Activated CD8-positive, alpha-beta T cell treated with anti-CD3 and anti-CD28 coated beads for 36 hours (primary cell): ENCODE measurements at regions not wholly inside any gene's neighbourhood (a gene's known extent, or its start where the extent isn't known, plus 50 kb on each side); places are given as distances from the start of the nearest gene placed in this dataset.

ENCODE experiments used
- ATAC-seq: fragments of 200-7000 bp; cut with Tn5 transposase; one replicate; pipeline ENCODE4 v1.10.0; 2021; ENCODE audit warnings: mild to moderate bottlenecking, moderate library complexity
- CTCF ChIA-PET: fragments of 350-600 bp; sonication (Branson Sonifier 250); formaldehyde crosslinking; loops from one replicate; lab custom pipeline; 2021; ENCODE audit warnings: antibody characterized with exemption; lab: Charles Lee
- POLR2A ChIA-PET: fragments of 350-600 bp; sonication (Branson Sonifier 250); formaldehyde crosslinking; loops from one replicate; lab custom pipeline; 2021; ENCODE audit warnings: antibody characterized with exemption; lab: Charles Lee
- DNase-seq: peaks from one replicate; pipeline ENCODE4 v3.0.0-alpha.2; 2020
- H3K27ac Mint-ChIP-seq: one replicate; pipeline ENCODE4 v1.8.0; 2021; ENCODE audit warnings: mild to moderate bottlenecking, mixed read lengths
- H3K27me3 Mint-ChIP-seq: one replicate; pipeline ENCODE4 v1.8.0; 2021; ENCODE audit warnings: mixed read lengths
- H3K36me3 Mint-ChIP-seq: one replicate; pipeline ENCODE4 v1.8.0; 2021; ENCODE audit warnings: low read depth, mixed read lengths
- H3K4me1 Mint-ChIP-seq: one replicate; pipeline ENCODE4 v1.8.0; 2021; ENCODE audit warnings: low read depth, mixed read lengths
- H3K4me3 Mint-ChIP-seq: one replicate; pipeline ENCODE4 v1.8.0; 2021; ENCODE audit warnings: mild to moderate bottlenecking, moderate library complexity, mixed read lengths
- H3K9me3 Mint-ChIP-seq: one replicate; pipeline ENCODE4 v1.8.0; 2021; ENCODE audit warnings: mixed read lengths
- intact Hi-C: fragments of 100-400 bp; cut with micrococcal nuclease; formaldehyde crosslinking; loops from one replicate; pipeline ENCODE4 v1.10.0; 2022
- TF ChIP-seq, protein P1 (sequence below): fragments of 200-600 bp; IDR thresholded peaks from one replicate; pipeline ENCODE4 v1.8.0; 2022; ENCODE audit warnings: antibody characterized with exemption, mild to moderate bottlenecking

DNA sequence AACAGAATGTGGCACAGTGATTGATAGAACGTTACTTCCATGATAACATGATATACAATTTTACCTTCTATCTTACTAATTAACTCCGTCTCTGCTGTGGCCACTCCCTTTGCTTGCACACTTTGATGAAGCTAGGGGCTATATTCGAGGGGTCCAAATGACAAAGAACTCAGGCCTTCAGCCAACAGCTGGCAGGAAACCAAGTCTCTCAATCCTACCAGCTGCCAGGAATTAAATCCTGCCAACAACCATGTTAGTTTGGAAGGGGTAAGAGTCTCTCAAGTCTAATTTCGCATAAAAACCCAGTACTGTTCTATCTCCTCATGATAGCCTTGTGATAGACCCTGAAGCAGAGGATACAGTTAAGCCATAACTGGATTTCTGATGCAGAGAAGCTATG lies 1122.9 kb upstream of the PCDH10 start:
- ChIA-PET CTCF (no interaction called here), POLR2A (no interaction called here)
- Mint-ChIP-seq H3K9me3 (peaks cover 1% of the 10 kb centered on the region), H3K4me3 (no peak overlapping the region), H3K27me3 (no peaks in the 10 kb centered on the region), H3K36me3 (no peaks in the 10 kb centered on the region), H3K4me1 (no peaks in the 10 kb centered on the region), H3K27ac (no peak overlapping the region)
- TF ChIP-seq, protein P1, sequence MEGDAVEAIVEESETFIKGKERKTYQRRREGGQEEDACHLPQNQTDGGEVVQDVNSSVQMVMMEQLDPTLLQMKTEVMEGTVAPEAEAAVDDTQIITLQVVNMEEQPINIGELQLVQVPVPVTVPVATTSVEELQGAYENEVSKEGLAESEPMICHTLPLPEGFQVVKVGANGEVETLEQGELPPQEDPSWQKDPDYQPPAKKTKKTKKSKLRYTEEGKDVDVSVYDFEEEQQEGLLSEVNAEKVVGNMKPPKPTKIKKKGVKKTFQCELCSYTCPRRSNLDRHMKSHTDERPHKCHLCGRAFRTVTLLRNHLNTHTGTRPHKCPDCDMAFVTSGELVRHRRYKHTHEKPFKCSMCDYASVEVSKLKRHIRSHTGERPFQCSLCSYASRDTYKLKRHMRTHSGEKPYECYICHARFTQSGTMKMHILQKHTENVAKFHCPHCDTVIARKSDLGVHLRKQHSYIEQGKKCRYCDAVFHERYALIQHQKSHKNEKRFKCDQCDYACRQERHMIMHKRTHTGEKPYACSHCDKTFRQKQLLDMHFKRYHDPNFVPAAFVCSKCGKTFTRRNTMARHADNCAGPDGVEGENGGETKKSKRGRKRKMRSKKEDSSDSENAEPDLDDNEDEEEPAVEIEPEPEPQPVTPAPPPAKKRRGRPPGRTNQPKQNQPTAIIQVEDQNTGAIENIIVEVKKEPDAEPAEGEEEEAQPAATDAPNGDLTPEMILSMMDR, result no peak
- DNase-seq (no peak), ATAC-seq (no peak)
- intact Hi-C loops, result no loop called here

DNA sequence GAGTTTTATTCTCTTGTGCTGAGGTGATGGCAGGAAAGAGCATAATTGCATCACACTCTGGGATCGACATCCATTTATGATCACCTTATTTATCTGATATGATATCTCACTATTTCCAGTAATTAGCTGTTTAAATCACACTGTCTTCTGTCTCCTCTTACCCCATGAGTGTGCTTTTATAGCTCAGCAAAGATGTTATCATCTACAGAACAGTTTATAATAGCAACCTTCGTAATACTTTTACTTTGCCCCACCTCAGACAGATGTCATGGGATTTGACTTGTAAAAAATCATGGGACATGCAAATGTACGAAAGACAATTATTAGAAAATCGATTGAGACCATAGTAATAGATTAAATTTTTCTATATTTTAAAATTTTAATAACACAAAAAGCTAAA lies 1122.3 kb upstream of the PCDH10 start:
- Mint-ChIP-seq H3K27ac (no peak overlapping the region), H3K9me3 (peaks cover 1% of the 10 kb centered on the region), H3K4me3 (no peak overlapping the region), H3K36me3 (no peaks in the 10 kb centered on the region), H3K27me3 (no peaks in the 10 kb centered on the region), H3K4me1 (no peaks in the 10 kb centered on the region)
- POLR2A ChIA-PET, result no interaction called here
- TF ChIP-seq, protein P1, result no peak
- CTCF ChIA-PET, result no interaction called here
- ATAC-seq (no peak), DNase-seq (no peak)
- intact Hi-C loops, result no loop called here

DNA sequence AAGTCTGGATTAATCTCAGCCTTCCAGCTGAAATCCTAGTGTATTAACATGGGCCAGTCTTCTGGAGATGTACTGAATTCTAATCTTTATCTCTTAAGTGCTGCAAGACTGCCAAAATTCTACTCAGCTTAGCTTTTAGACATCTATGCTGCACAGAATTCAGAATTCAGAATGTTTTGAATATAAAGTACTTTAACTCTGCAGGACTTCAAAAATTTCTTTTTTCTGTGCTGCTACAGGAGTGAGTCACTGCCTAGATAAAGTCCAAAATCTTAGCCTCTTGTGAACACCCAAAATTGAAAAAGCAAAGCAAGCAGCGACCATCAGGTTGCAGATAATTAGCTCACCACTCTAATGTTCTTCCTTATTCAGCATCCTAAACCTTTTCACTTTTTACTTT lies 1092.6 kb upstream of the PCDH10 start:
- no peaks in the 10 kb centered on the region for H3K27me3 Mint-ChIP-seq
- DNase-seq (no peak), ATAC-seq (no peak)
- no peak overlapping the region for H3K4me3 Mint-ChIP-seq
- POLR2A ChIA-PET, result no interaction called here
- no peaks in the 10 kb centered on the region for H3K36me3 Mint-ChIP-seq
- TF ChIP-seq, protein P1, result no peak
- H3K9me3 Mint-ChIP-seq, result peaks cover 5% of the 10 kb centered on the region
- H3K4me1 Mint-ChIP-seq, result no peaks in the 10 kb centered on the region
- CTCF ChIA-PET, result no interaction called here
- intact Hi-C loops, result no loop called here
- no peak overlapping the region for H3K27ac Mint-ChIP-seq

DNA sequence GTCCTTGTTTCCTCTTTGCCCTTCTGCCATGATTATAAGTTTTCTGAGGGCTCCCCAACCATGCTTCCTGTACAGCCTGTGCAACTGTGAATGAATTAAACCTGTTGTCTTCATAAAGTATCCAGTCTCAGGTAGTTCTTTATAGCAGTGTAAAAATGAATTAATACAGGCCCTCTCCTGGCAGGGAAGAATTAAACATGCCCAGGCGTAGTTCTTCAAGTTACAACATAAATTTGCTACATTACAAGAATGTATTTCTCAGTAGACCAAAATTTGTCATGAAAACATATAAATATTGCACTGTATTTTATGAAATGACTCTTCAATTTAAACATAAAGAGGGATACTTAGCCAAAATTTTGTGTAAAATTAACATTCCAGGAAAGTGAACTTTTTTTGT lies 1089.9 kb upstream of the PCDH10 start:
- POLR2A ChIA-PET, result no interaction called here
- H3K9me3 Mint-ChIP-seq, result peaks cover 5% of the 10 kb centered on the region
- intact Hi-C loops, result no loop called here

DNA sequence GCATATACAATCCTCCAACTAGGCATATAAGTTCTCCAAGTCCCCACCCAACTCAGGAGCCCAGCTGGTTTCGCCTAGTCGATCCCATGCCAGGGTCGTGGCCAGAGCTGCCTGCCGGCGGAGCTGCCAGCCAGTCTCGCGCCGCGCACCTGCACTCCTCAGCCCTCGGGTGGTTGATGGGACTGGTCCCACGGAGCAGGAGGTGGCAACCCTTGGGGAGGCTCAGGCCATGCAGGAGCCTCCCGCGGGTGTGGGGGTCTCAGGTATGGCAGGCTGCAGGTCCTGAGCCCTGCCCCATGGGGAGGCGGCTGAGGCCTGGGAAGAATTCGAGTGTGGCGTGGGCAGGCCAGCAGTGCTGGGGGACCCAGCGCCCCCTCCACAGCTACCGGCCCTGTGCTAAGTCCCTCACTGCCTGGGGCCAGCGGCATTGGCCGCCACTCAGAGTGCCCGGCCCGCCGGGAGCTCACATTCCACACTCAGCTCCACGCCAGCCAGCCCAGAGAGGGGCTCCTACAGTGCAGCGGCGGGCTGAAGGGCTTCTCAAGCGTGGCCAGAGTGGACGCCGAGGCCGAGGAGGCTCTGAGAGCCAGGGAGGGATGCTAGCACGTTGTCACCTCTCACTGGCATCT lies 1086.4 kb upstream of the PCDH10 start:
- CTCF ChIA-PET, result no interaction called here
- no peaks in the 10 kb centered on the region for H3K4me1 Mint-ChIP-seq

More for the DNA sequence above, 1089.9 kb upstream of the PCDH10 start:
- H3K27me3 Mint-ChIP-seq, result no peaks in the 10 kb centered on the region
- no peaks in the 10 kb centered on the region for H3K4me1 Mint-ChIP-seq
- TF ChIP-seq, protein P1, result no peak
- no peaks in the 10 kb centered on the region for H3K36me3 Mint-ChIP-seq
- no peak overlapping the region for H3K27ac Mint-ChIP-seq
- H3K4me3 Mint-ChIP-seq, result no peak overlapping the region
- CTCF ChIA-PET, result no interaction called here
- ATAC-seq (no peak), DNase-seq (no peak)

More for the DNA sequence above, 1086.4 kb upstream of the PCDH10 start:
- no peak overlapping the region for H3K27ac Mint-ChIP-seq
- H3K36me3 Mint-ChIP-seq, result no peaks in the 10 kb centered on the region
- no peaks in the 10 kb centered on the region for H3K27me3 Mint-ChIP-seq
- DNase-seq (no peak), ATAC-seq (no peak)
- POLR2A ChIA-PET, result no interaction called here
- TF ChIP-seq, protein P1, result no peak
- intact Hi-C loops, result no loop called here
- H3K9me3 Mint-ChIP-seq, result peaks cover 5% of the 10 kb centered on the region
- H3K4me3 Mint-ChIP-seq, result no peak overlapping the region
